Neural progenitor cell (in vitro differentiated cells): ENCODE measurements at regions not wholly inside any gene's neighbourhood (a gene's known extent, or its start where the extent isn't known, plus 50 kb on each side); places are given as distances from the start of the nearest gene placed in this dataset.

ENCODE experiments used
- DNase-seq: peaks from one replicate; pipeline ENCODE4 v3.0.0-alpha.2; 2016; ENCODE audit warnings: low spot score
- H2AFZ ChIP-seq: fragments of 200-600 bp; sonication (generic); replicated peaks from 2 replicates; pipeline ENCODE4 v1.6.1; 2016; ENCODE audit warnings: antibody characterized with exemption
- H3F3A ChIP-seq: fragments of 200-600 bp; sonication (generic); 2 replicates; pipeline ENCODE4 v1.6.1; 2016; ENCODE audit warnings: antibody characterized with exemption, low read depth
- H3K27ac ChIP-seq: fragments of 200-600 bp; sonication (generic); 2 replicates; pipeline ENCODE4 v1.5.1; 2016; ENCODE audit warnings: mild to moderate bottlenecking
- H3K27me3 ChIP-seq: fragments of 200-600 bp; sonication (generic); 2 replicates; pipeline ENCODE4 v1.6.1; 2016; ENCODE audit warnings: mild to moderate bottlenecking, moderate library complexity
- H3K36me3 ChIP-seq: fragments of 200-600 bp; sonication (generic); 2 replicates; pipeline ENCODE4 v1.5.1; 2016
- H3K4me1 ChIP-seq: fragments of 200-600 bp; sonication (generic); 2 replicates; pipeline ENCODE4 v1.6.1; 2016; ENCODE audit warnings: mixed run types
- H3K4me2 ChIP-seq: fragments of 200-600 bp; sonication (generic); 2 replicates; pipeline ENCODE4 v1.6.1; 2016
- H3K4me3 ChIP-seq: fragments of 200-600 bp; sonication (generic); 2 replicates; pipeline ENCODE4 v1.5.1; 2016
- H3K79me2 ChIP-seq: fragments of 200-600 bp; sonication (generic); 2 replicates; pipeline ENCODE4 v1.6.1; 2016; ENCODE audit warnings: low read depth
- H3K9ac ChIP-seq: fragments of 200-600 bp; sonication (generic); 2 replicates; pipeline ENCODE4 v1.6.1; 2016
- H3K9me3 ChIP-seq: fragments of 200-600 bp; sonication (generic); 2 replicates; pipeline ENCODE4 v1.5.1; 2016; ENCODE audit warnings: low read depth
- H4K20me1 ChIP-seq: fragments of 200-600 bp; sonication (generic); 2 replicates; pipeline ENCODE4 v1.6.1; 2016; ENCODE audit warnings: low read depth
- H3K27ac Mint-ChIP-seq: 3 replicates; pipeline ENCODE4 v1.8.0; 2021; ENCODE audit warnings: mixed read lengths
- H3K27me3 Mint-ChIP-seq: 2 replicates; pipeline ENCODE4 v1.8.0; 2022; ENCODE audit warnings: low read depth, mild to moderate bottlenecking, inconsistent platforms, moderate library complexity, mixed read lengths; ENCODE audit not compliant: insufficient read depth
- H3K36me3 Mint-ChIP-seq: 3 replicates; pipeline ENCODE4 v1.8.0; 2021; ENCODE audit warnings: mixed read lengths
- H3K4me1 Mint-ChIP-seq: 3 replicates; pipeline ENCODE4 v1.8.0; 2021; ENCODE audit warnings: mixed read lengths
- H3K4me3 Mint-ChIP-seq: 3 replicates; pipeline ENCODE4 v1.8.0; 2021; ENCODE audit warnings: mild to moderate bottlenecking, moderate library complexity, mixed read lengths
- H3K9me3 Mint-ChIP-seq: 3 replicates; pipeline ENCODE4 v1.8.0; 2020; ENCODE audit warnings: mixed read lengths
- EZH2 ChIP-seq: fragments of 200-600 bp; sonication (generic); IDR thresholded peaks from 2 replicates; pipeline ENCODE4 v1.6.1; 2017; ENCODE audit warnings: antibody characterized with exemption, mild to moderate bottlenecking, moderate library complexity
- EZH2phosphoT487 ChIP-seq: fragments of 200-600 bp; sonication (generic); IDR thresholded peaks from 2 replicates; pipeline ENCODE4 v1.6.1; 2017; ENCODE audit warnings: antibody characterized with exemption
- TF ChIP-seq, protein P1 (sequence below): fragments of 200-600 bp; sonication (generic); IDR thresholded peaks from 2 replicates; pipeline ENCODE4 v1.5.1; 2017; ENCODE audit warnings: antibody characterized with exemption, mild to moderate bottlenecking

DNA sequence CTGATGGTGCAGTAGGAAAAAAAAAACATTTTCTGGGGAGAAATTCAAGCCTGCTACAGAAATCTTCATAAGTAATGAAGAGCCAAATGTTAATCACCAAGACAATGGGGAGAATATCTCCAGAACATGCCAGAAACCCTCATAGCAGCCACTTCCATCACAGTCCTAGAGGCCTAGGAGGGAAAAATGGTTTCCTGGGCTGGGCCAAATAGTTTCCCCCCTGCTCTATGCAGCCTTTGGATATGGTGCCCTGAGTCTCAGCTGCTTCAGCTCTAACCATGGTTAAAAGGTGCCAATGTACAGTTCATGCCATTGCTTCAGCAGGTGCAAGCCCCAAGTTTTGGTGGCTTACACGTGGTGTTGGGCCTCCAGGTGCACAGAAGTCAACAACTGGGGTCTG is 113.1 kb downstream of the ZNF648 start:
- H2AFZ ChIP-seq: no peak overlapping the region
- DNase-seq: no peak
- no peaks in the 10 kb centered on the region for H3K27me3 ChIP-seq
- no peaks in the 10 kb centered on the region for H3K79me2 ChIP-seq
- no peak overlapping the region for H3K4me2 ChIP-seq
- H3K4me3 ChIP-seq: no peak overlapping the region
- Mint-ChIP-seq H3K27ac (no peak overlapping the region), H3K4me1 (no peaks in the 10 kb centered on the region), H3K9me3 (peaks cover 16% of the 10 kb centered on the region), H3K27me3 (no peaks in the 10 kb centered on the region), H3K36me3 (no peaks in the 10 kb centered on the region), H3K4me3 (no peak overlapping the region)
- H3K9ac ChIP-seq: no peak overlapping the region
- peaks cover 10% of the 10 kb centered on the region for H3K9me3 ChIP-seq
- H4K20me1 ChIP-seq: no peaks in the 10 kb centered on the region
- no peak overlapping the region for H3K27ac ChIP-seq
- H3F3A ChIP-seq: no peaks in the 10 kb centered on the region
- TF ChIP-seq, protein P1, sequence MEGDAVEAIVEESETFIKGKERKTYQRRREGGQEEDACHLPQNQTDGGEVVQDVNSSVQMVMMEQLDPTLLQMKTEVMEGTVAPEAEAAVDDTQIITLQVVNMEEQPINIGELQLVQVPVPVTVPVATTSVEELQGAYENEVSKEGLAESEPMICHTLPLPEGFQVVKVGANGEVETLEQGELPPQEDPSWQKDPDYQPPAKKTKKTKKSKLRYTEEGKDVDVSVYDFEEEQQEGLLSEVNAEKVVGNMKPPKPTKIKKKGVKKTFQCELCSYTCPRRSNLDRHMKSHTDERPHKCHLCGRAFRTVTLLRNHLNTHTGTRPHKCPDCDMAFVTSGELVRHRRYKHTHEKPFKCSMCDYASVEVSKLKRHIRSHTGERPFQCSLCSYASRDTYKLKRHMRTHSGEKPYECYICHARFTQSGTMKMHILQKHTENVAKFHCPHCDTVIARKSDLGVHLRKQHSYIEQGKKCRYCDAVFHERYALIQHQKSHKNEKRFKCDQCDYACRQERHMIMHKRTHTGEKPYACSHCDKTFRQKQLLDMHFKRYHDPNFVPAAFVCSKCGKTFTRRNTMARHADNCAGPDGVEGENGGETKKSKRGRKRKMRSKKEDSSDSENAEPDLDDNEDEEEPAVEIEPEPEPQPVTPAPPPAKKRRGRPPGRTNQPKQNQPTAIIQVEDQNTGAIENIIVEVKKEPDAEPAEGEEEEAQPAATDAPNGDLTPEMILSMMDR: no peak
- TF ChIP-seq EZH2phosphoT487: no peak
- TF ChIP-seq EZH2: no peak
- no peaks in the 10 kb centered on the region for H3K4me1 ChIP-seq
- no peaks in the 10 kb centered on the region for H3K36me3 ChIP-seq

DNA sequence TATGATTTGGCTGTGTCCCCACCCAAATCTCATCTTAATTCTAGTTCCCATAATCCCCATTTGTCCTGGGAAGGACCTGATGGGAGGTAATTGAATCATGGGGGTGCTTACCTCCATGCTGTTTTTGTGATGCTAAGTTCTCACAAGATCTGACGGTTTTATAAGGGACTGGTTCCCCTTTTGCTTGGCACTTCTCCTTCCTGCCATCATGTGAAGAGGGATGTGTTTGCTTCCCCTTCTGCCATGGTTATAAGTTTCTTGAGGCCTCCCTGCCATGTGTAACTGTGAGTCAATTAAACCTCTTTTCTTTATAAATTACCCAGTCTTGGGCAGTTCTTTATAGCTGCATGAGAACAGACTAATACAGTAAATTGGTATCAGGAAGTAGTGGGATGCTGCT is 114.1 kb downstream of the ZNF648 start:
- Mint-ChIP-seq H3K27me3 (no peaks in the 10 kb centered on the region), H3K4me1 (no peaks in the 10 kb centered on the region), H3K9me3 (peaks cover 16% of the 10 kb centered on the region), H3K4me3 (no peak overlapping the region), H3K27ac (no peak overlapping the region), H3K36me3 (no peaks in the 10 kb centered on the region)
- Histone ChIP-seq H3K27ac (no peak overlapping the region), H3K9ac (no peak overlapping the region), H3K36me3 (no peaks in the 10 kb centered on the region), H3K4me2 (no peak overlapping the region), H3K27me3 (no peaks in the 10 kb centered on the region), H3K4me1 (no peaks in the 10 kb centered on the region), H2AFZ (no peak overlapping the region), H3K79me2 (no peaks in the 10 kb centered on the region), H4K20me1 (no peaks in the 10 kb centered on the region), H3K9me3 (peaks cover 10% of the 10 kb centered on the region), H3K4me3 (no peak overlapping the region), H3F3A (no peaks in the 10 kb centered on the region)
- TF ChIP-seq, protein P1: no peak
- TF ChIP-seq EZH2 (no peak), EZH2phosphoT487 (no peak)
- DNase-seq: no peak

DNA sequence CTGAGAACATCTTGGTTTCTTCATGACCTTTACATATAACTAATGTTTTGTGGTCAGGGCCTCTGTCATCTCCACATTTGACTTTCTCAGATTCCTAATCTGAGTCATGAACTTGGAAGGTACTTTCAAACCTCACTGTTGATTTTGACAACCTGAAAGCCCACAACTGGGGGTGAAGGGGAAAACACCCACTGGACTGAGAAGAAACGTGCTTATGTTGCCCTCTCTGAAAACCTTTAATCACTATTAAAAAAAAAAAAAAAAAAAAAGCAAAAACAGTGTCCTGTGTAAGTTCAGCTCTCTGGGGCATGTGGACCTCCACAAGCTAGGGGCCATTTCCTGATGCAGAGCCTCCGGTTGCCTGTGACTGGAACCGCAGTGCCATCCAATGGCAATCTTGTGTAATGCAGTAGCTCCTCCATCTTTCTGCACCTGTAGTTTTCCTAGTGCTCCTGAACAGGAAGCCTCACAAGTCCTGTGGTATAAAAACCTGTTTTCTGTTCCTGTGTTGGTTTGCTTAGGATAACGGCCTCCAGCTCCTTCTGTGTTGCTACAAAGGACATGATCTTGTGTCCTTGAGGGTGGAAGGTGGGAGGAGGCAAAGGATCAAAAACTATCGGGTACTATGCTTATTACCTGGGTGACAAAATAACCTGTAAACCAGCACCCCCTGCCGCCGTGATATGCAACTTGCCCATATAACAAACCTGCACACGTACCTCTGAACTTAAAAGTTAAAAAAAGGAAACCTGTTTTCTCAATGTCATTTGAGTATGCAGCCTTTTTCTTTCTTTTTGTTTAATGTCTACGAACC is 124.5 kb downstream of the ZNF648 start:
- Mint-ChIP-seq H3K27me3 (no peaks in the 10 kb centered on the region), H3K4me3 (no peak overlapping the region), H3K9me3 (no peaks in the 10 kb centered on the region), H3K27ac (no peak overlapping the region), H3K4me1 (no peaks in the 10 kb centered on the region), H3K36me3 (no peaks in the 10 kb centered on the region)
- Histone ChIP-seq H3K36me3 (no peaks in the 10 kb centered on the region), H3K27ac (no peak overlapping the region), H3K9ac (no peak overlapping the region), H3K4me1 (no peaks in the 10 kb centered on the region), H3K4me2 (no peak overlapping the region), H3K9me3 (no peaks in the 10 kb centered on the region), H3K27me3 (no peaks in the 10 kb centered on the region), H4K20me1 (no peaks in the 10 kb centered on the region), H3K4me3 (no peak overlapping the region), H2AFZ (no peak overlapping the region), H3F3A (no peaks in the 10 kb centered on the region), H3K79me2 (no peaks in the 10 kb centered on the region)
- TF ChIP-seq EZH2: no peak
- TF ChIP-seq, protein P1: peak; percentile 73
- peak; percentile 82 for DNase-seq
